Anterior cingulate cortex (tissue), 58 donors: ENCODE measurements at regions not wholly inside any gene's neighbourhood (a gene's known extent, or its start where the extent isn't known, plus 50 kb on each side); places are given as distances from the start of the nearest gene placed in this dataset.

Source experiments
- DNase-seq, 58 donors: peaks; one replicate each; lab custom pipeline; 2025; lab: John Stamatoyannopoulos, UW

DNA sequence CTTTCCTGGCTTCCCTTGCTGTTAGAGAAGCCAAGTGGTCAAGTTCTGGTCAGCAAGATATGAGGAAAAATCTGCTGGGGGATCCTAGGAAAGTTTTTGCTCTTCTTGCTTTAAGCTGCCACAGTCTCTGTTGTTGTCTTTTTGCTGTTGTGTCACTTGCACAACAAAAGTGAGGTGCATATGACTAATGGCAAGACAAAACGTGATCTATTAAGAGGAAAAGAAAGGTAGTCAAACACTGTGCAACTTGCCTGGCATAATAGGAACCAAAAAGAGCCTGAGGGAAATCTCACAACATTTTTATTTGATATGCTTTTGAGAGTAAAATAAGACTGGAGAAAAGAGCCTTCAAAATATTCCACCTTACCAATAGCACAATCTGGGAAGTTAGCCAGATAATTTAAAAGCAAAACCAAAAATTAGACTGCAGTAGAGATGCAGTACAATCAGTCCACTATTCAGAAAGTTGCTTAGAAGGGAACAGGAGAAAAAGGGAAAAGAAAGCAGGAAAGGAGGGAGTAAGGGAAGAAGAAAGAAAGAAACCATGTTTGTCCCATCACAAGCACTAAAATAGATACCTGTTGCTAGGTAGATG is 110.0 kb upstream of the SLC4A7 start:
- DNase-seq = no peak

- no peak for DNase-seq
These were observed 109.0 kb upstream of the SLC4A7 start for GRCh38 chr3:27593173-27593572.

DNA sequence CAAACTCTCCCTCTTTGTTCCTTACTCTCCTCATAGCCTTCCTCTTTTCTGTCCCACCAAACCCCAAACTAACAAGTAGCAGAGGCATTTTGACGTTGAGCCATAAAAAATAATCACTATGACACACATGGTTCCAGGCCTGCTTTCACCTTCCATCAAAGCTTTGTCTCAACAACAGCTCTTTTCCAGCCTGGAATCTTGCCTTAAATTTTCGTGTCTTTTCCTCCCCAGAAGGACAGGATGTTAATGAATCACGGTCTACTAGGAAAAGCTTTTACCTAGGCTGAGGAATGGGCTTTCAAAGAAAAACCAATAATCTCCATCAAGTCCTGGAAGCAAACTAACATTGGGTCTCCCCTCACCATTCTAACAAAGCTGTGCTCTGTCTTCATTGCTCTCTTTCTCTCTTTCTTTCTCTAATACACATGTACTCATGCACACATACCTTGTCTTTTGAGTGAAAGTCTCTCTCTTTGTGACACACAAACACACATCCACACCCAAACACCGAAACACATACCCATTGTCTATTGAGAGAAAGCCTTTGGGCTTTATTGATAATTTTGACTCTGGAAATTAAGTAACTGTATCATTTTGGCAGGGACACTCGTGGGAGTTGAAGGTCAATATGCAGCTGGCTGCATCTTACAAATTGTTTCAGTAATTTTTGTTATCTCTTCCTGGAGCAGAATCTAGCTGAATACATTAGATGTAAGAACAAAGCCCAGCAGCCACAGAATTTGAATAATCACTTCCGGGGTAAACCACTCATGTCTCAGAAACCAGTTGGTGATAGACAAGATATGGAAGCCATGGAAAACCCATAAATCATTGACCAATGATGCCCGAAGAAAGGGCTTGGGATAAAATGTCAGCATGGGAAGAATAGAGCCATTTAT is 107.4 kb upstream of the SLC4A7 start:
- no peak for DNase-seq

GRCh38 chr3:27590437-27591298 is 106.5 kb upstream of the SLC4A7 start:
- DNase-seq = peak in 2 of 58 donors; percentile 9 to 22

GRCh38 chr3:27589795-27590194 is 105.6 kb upstream of the SLC4A7 start:
- DNase-seq = no peak

DNA sequence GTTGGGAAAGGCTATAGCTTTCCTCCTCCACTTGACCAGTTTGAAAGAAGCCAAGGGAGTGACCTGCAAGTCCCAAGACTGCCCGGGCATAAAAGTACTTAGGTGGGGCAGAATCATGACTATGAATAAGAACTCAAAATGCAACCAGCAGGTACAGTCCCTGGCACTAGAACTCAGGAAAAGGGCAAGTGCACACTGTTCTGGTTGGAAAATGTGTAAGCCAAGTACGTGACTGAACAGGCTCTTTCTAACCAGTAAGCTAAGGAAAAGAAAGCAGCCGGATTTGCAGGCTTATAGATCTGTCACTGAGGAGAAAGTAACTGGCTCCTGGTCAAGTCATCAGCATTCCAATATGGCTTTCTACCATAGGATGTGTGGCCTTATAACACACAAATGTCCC is 101.2 kb upstream of the SLC4A7 start:
- no peak for DNase-seq

DNA sequence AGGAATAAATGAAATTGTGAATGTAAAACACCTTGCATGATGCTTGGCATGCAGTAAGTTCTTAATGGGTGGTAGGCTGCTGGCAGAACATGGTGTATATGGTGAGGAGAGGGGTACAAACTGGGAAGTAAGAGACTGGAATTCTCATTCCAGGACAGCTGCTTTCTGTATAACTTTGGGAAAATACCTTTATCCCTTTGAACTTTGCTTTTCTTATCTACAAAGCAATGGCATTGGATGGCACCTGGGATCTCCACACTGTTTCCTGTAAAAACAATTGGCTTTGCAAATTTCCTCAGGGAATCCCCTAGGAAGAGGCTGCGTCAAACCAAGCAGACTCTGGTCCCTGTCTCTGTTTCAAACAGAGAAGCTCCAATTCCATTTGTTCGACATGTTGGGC is 100.7 kb upstream of the SLC4A7 start:
- no peak for DNase-seq

- no peak for DNase-seq
These were observed 97.7 kb upstream of the SLC4A7 start for GRCh38 chr3:27581852-27582251.

GRCh38 chr3:27578032-27578431 is 93.8 kb upstream of the SLC4A7 start:
- no peak for DNase-seq

DNA sequence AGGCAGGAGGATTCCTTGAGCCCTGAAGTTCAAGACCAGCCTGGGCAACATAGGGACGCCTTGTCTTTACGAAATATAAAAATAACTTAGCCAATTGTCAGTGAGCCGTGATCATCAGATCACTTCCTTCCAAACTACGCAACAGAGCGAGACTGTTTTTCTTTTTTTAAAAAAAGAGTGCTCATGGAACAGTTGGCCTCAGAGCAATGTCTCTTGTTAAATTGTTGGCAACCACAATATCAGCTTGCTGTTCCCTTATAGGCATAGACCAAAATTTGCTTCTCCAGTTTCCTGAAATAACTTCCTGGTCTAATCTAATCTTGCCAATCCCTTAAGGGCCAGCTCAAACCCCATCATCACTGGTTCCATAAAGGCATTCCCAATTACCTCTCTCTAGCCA is 93.3 kb upstream of the SLC4A7 start:
- no peak for DNase-seq

DNA sequence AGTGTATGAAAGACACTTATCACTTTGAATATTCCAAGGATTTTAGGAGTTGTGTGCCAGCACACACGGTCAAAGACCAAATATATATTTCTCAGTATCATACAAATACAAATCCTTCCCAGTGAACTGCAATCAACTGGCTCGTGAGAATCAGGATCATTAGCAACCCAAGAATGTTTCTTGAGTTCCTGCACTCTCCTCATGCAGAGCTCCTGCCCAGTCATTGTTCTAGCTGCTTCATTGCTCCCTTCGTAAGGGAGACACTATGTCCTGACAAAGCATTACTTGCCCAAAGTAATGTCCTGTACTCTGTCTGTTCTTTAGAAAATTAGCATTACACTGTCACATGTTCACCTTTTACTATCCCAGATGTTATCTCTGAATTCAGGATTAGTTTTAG is 92.0 kb upstream of the SLC4A7 start:
- no peak for DNase-seq

DNA sequence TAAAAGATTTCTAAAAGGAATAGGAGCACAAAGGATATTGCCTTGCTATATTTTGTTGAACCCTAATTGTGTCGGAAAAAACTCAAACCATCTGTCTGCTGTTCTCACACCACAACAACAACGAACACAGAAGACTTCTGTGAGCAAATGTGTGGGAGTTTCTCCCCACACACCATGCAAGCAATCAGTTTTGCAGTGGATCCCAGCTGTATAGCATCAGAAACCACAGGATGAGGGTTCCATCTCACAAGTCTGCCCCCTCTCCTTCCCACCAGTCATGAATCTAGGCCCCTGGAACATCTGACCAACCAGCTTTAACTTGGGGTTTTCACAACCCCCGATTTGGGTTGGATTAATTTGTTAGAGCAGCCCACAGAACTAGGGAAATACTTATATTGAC is 91.3 kb upstream of the SLC4A7 start:
- DNase-seq = peak in 11 of 58 donors; percentile 2 to 38 (median 10)

DNA sequence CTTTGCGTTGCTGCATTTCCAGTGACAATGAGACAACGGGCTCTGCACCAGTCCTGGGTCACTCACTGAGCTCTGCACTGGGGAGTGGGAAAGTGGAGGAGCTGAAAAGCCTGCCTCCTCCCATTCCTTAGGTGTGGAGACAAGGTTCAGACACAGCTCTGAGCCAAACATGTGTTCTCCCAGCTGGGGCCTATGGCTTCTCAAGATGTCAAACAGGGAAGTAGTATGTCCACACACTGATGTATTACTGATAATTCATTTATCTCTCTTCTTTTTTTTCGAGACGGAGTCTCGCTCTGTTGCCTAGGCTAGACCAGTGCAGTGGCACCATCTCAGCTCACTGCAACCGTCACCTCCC is 90.2 kb upstream of the SLC4A7 start:
- no peak for DNase-seq

- DNase-seq = no peak
These were observed 89.7 kb upstream of the SLC4A7 start for GRCh38 chr3:27573780-27574437.

GRCh38 chr3:27573138-27573537 is 89.0 kb upstream of the SLC4A7 start:
- DNase-seq = peak in 2 of 58 donors; percentile 7 to 14

DNA sequence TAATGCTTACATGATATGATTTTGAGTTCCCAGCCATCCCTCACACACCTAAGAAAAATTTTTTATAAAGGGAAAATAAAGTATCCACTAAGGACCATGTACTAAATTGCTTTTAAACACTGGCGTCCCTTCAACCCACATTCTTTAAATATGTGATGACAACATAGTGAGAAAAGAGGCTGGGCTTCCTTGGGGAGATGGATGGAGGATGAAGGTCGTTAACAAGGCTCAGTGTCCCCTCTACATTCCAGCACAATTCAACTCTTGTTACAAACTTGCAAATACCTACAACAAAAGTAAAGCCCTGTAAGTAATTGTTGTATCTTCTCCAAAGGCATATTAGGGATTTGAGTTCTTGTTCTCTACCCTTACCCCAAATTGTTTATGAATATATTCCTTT is 87.2 kb upstream of the SLC4A7 start:
- DNase-seq = no peak

GRCh38 chr3:27570421-27571106 is 86.4 kb upstream of the SLC4A7 start:
- DNase-seq = no peak

DNA sequence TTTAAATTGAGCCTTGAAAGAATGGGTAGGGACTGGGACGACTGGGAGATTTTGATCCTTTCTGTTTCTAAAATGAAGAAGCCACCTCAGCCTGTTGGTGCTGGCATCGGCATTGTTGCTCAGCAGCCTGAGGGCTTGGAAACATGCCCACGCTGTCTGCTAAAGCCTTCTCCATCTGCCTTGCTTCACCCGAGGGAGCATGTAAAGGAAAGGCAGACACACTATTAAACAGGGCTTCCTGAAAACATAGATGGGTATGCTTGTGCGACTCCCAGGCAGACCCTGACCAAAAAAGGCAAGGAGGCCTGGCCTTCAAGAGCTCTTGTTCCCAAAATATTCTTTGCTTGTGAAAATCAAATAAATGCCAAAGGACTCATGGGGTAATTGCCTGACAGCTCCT is 84.2 kb upstream of the SLC4A7 start:
- DNase-seq = peak in 49 of 58 donors; percentile 1 to 74 (median 30)

- no peak for DNase-seq
These were observed 83.1 kb upstream of the SLC4A7 start for GRCh38 chr3:27567251-27567650.
